ENCODE measurements at regions not wholly inside any gene's neighbourhood (a gene's known extent, or its start where the extent isn't known, plus 50 kb on each side); places are given as distances from the start of the nearest gene placed in this dataset.

DNA sequence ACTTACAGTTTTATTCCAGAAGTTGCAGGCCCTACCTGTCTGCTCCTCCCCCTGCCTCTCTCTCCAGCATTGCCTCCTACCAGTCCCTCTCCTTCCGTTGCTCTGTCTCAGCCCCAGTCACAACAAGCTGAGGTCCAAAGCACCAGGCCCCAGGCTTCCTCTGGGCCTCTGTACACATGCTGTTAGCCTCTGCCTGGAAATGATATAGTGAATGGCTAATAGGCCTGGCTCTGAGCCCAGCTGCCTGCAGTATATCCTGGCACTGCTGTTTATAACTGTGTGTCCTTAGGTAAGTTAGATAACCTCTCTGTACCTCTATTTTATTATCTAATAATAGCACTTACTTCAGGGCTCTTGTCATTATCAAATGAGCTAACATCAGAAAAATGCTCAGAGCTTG is 114.9 kb upstream of the PWP1 start:
- TF ChIP-seq, protein P1, sequence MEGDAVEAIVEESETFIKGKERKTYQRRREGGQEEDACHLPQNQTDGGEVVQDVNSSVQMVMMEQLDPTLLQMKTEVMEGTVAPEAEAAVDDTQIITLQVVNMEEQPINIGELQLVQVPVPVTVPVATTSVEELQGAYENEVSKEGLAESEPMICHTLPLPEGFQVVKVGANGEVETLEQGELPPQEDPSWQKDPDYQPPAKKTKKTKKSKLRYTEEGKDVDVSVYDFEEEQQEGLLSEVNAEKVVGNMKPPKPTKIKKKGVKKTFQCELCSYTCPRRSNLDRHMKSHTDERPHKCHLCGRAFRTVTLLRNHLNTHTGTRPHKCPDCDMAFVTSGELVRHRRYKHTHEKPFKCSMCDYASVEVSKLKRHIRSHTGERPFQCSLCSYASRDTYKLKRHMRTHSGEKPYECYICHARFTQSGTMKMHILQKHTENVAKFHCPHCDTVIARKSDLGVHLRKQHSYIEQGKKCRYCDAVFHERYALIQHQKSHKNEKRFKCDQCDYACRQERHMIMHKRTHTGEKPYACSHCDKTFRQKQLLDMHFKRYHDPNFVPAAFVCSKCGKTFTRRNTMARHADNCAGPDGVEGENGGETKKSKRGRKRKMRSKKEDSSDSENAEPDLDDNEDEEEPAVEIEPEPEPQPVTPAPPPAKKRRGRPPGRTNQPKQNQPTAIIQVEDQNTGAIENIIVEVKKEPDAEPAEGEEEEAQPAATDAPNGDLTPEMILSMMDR (IDR thresholded peaks at IDR 0.05): no peak
- TF ChIP-seq POLR2AphosphoS5 (IDR thresholded peaks at IDR 0.05) (no peak), EP300 (IDR thresholded peaks at IDR 0.05) (no peak)
